ENCODE measurements at regions not wholly inside any gene's neighbourhood (a gene's known extent, or its start where the extent isn't known, plus 50 kb on each side); places are given as distances from the start of the nearest gene placed in this dataset.

- ATAC-seq, result no peak
These were observed 117.7 kb downstream of the POLR2M start for GRCh38 chr15:57824186-57824585.

- no peak for ATAC-seq
These were observed 120.5 kb downstream of the POLR2M start for GRCh38 chr15:57827021-57827420.

DNA sequence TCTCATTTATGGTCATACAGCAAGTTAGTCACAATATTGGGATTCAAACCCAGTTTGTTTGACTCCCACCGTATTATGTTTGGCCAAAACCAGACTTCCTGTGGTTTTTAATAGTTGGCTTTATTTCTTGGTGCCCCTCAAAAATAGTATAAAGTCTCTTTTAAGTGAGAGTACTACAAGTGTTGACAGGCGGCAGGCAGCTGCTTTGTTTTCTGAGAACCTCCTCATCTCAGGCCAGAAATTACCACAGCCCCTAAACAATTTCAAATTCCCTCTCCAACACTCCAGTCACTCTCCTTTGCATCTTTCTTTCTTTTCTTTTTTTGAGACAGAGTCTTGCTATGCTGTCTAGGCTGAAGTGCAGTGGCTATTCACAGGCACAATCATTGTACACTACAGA lies 121.5 kb downstream of the POLR2M start:
- no peak for ATAC-seq

DNA sequence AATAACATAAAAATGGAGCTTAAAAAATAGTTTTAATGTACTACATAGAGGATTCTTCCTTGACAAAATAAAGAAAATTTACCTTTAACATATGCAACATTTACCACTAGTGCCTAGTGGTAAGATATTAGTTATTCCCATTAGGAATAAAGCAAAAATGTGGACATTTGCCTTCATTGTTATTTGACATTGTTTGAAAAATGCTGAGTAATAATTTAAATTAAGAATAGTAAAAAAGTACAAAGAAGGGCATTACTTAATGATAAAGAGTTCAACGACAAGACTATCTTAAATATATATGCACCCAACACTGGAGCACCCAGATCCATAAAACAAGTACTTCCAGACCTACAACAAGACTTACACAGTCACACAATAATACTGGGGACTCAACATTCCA lies 125.7 kb downstream of the POLR2M start:
- no peak for ATAC-seq

- no peak for ATAC-seq
These were observed 128.6 kb downstream of the POLR2M start for GRCh38 chr15:57835119-57835518.

DNA sequence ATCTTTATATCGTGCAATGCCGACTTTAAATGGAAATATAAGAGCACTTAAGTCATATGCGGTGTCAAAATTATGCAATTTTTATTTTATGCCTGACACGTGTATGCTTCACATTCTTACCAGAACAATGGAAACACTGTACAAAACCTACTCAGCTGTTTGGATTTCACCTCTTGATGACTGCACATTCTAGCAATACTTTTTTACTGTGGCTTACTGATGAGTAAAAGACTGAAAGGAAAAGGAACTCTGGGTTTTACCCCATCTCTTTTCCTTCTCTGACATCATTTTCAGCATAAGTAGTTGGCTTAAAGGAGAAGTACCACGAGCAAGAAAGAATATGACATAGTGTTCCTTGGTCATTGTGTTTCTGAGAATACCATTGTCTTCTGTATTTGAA lies 142.8 kb downstream of the POLR2M start:
- ATAC-seq, result no peak

- no peak for ATAC-seq
These were observed 148.0 kb downstream of the POLR2M start for GRCh38 chr15:57854531-57854930.

DNA sequence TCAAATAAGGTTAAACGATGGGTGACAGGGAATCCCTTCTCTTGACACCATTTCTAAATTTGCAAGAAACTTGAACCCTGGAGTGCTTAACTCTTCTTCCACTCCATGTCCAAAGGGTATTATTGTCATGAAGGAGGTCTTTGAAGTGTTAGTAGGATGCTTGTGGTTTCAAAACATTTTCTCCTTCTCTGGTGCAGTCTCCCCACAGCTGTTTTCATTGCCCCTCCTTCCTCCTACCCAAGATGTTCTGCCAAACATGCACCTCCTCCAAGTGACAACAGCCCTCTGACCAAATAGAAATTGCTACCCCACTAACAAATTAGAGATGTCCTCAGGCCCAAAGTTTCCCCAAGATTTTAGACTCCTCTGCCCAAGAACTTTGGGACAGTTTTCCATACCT lies 151.4 kb downstream of the POLR2M start:
- no peak for ATAC-seq

GRCh38 chr15:57859130-57859685 lies 152.7 kb downstream of the POLR2M start:
- no peak for ATAC-seq

DNA sequence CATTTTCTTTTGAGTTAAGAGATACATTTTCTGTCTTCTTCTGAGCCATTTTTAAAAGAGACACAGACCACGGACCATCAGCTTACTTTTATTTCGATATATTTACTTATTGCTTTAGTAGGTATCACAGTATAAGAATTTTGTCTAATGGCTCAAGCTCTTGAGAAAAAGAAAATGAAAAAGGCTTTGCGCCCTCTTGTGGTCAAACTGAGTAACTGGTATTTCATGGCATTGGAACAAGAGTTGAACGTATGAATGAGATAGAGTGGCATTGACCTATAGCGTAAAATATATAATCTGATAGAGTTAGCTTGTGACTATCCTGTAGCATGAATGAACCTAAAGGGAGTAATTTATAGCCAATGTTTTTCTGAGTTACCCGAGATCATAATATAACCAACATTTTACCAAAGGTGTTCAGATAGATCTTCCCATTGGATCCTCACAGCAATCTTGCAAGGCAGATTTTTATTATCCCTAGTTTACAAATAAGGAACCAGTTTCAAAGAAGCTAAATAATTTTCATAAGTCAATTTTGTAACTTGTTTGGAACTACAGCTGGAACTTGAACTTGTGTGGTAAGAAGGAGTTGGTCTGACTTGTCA lies 154.6 kb downstream of the POLR2M start:
- ATAC-seq, result no peak

GRCh38 chr15:57861815-57862586 lies 155.5 kb downstream of the POLR2M start:
- no peak for ATAC-seq

DNA sequence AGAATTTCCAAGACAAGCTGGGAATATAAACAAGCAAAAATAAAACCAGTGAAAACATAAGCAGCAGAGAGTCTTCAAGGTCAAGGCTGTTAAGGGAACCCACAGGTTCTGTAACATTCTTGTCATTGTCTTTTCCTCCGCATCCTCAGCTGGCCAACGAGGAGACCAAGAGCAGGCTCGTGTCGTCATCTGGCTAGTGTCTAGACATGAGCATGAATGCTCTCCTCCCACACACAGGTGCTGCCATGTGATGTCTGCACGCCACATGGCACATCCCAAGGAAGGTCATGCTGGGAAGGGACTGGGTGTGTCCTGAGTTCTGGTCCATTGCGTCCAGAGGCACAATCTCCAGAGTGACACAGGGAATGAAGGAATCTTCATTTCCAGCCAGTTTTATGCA lies 156.2 kb downstream of the POLR2M start:
- ATAC-seq, result no peak

DNA sequence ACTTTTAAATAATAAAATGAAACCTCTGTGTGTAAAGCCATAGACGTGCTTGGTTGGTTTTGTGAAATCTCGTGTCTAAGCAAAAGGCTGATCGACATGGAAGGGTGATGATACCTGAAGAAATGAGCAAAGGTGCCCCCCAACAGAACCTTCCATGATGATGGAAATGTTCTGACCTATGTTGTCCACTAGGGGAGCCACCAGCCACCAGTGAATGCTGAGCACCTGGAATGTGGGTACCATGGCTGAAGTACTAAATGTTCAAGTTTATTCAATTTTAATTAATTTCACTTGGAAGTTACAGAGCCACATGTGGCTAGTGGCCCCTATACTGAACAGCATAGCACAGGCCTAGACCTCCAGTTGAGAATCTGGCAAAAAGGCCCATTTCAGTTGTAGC lies 158.8 kb downstream of the POLR2M start:
- ATAC-seq, result no peak

- ATAC-seq, result no peak
These were observed 159.7 kb downstream of the POLR2M start for GRCh38 chr15:57866149-57866736.

DNA sequence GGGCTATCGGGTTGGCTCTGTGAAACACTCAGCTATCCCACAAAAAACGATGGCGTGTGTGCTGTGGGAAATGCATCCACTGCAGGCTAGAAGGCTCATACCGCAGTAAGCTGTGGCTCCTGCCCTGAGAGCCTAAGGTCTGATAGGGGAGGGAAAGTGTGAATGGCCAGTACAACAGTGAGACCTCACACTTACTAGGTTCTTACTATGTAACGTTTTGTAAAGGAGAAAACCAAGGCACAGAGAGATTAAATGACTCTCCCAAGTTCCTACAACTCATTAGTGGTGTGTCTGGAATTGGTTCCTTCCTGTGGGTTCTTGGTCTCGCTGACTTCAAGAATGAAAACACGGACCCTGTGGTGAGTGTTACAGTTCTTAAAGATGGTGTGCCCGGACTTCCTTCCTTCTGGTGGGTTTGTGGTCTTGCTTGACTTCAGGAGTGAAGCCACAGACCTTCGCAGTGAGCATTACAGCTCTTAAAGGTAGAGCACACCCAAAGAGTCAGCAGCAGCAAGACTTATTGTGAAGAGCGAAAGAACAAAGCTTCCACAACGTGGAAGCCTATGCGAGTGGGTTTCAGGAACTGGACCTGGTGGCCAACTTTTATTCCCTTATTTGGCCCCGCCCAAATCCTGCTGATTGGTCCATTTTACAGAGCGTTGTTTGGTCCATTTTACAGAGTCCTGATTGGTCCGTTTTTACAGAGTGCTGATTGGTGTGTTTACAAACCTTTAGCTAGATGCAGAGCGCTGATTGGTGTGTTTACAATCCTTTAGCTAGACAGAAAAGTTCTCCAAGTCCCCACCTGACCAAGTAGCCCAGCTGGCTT lies 161.7 kb downstream of the POLR2M start:
- ATAC-seq, result no peak

DNA sequence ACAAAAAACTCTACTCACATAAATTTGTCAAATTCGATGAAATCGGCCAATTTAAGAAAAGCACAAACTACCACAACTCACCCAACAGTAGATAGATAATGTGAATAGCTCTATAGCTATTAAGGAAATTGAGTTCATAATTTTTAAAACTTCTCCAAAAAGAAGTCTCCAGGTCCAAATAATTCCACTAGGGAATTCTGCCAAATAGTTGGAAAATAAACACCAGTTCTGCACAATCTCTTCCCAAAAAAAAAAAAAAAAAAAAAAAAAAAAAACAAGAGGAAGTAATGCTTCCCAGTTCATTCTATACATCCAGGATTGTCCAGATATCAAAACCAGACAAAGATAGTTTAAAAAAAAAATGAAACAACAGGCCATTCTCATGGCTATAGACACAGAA lies 164.2 kb downstream of the POLR2M start:
- no peak for ATAC-seq

- ATAC-seq, result no peak
These were observed 165.9 kb downstream of the POLR2M start for GRCh38 chr15:57872281-57873030.

- no peak for ATAC-seq
These were observed 167.2 kb downstream of the POLR2M start for GRCh38 chr15:57873564-57874209.

DNA sequence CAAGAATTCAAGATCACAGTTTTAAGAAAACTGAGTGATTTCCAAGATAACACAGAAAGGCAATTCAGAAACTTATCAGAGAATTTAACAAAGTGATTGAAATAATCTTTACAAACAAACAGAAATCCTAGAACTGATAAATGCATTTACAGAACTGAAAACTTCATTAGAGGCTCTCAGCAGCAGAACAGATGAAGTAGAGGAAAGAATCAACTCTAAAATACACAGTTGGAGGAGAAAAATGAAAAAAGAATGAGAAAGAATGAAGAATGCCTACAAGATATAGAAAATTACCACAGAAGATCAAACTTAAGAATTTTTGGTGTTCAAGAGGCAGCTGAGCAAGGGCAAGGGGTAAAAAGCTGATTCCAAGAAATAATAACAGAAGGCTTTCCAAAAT lies 168.8 kb downstream of the POLR2M start:
- no peak for ATAC-seq

GRCh38 chr15:57878573-57878972 lies 172.1 kb downstream of the POLR2M start:
- ATAC-seq, result no peak

GRCh38 chr15:57881361-57881760 lies 174.8 kb downstream of the POLR2M start:
- ATAC-seq, result no peak

DNA sequence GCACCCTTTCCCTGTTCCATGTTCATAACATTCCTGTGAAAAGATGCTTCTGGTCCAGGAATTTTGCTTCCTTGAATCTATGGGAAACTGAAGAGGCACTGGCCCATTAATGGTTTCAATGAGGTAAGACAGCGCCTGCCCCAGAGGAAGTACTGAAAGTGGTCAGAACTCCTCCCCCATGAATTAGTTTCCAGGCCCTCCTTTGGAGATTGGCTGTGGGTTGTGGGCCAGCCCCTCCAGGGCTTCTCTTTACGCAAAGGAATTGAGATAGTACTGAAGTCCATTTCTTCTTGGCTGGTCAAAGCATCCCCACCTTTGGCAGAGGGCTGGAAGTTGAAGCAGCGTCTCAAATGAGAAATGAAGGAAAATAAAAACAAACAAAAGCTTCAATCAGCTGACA lies 175.5 kb downstream of the POLR2M start:
- ATAC-seq, result no peak
